ENCODE measurements at regions not wholly inside any gene's neighbourhood (a gene's known extent, or its start where the extent isn't known, plus 50 kb on each side); places are given as distances from the start of the nearest gene placed in this dataset.
"Not testable (repeated sequence)": the region's sequence is repeated elsewhere in the genome, so short reads cannot be mapped to it uniquely, and the experiment has no call there.

GRCh38 chr4:13912966-13913365 is 285.4 kb upstream of the BOD1L1 start:
- H3K4me3 ChIP-seq, result no peak overlapping the region
- H3K27ac ChIP-seq, result no peak overlapping the region
- H3K27me3 ChIP-seq, result no peaks in the 10 kb centered on the region
- no peaks in the 10 kb centered on the region for H4K20me1 ChIP-seq
- TF ChIP-seq Cebpa-rat (IDR thresholded peaks at IDR 0.05), result no peak
- no peak overlapping the region for H3K4me2 ChIP-seq
- H3K4me1 ChIP-seq, result no peaks in the 10 kb centered on the region
- no peaks in the 10 kb centered on the region for H3K9me3 ChIP-seq (replicated peaks in 1 of 11)
- no peak overlapping the region for H3K9ac ChIP-seq
- H3K36me3 ChIP-seq, result no peaks in the 10 kb centered on the region

GRCh38 chr4:13917015-13917414 is 289.5 kb upstream of the BOD1L1 start:
- H3K27me3 ChIP-seq, result no peaks in the 10 kb centered on the region
- no peak overlapping the region for H3K4me3 ChIP-seq
- no peak overlapping the region for H3K9ac ChIP-seq
- H4K20me1 ChIP-seq, result no peaks in the 10 kb centered on the region
- H3K9me3 ChIP-seq (replicated peaks in 1 of 11), result no peaks in the 10 kb centered on the region
- no peak overlapping the region for H3K27ac ChIP-seq
- H3K4me1 ChIP-seq, result 0 out of 20 replicates have a peak, but pooled peaks cover 0 to 7% (median 0%) of the 10 kb centered on the region in 10 experiments
- TF ChIP-seq Cebpa-rat (IDR thresholded peaks at IDR 0.05), result no peak
- no peaks in the 10 kb centered on the region for H3K36me3 ChIP-seq
- H3K4me2 ChIP-seq, result no peak overlapping the region

DNA sequence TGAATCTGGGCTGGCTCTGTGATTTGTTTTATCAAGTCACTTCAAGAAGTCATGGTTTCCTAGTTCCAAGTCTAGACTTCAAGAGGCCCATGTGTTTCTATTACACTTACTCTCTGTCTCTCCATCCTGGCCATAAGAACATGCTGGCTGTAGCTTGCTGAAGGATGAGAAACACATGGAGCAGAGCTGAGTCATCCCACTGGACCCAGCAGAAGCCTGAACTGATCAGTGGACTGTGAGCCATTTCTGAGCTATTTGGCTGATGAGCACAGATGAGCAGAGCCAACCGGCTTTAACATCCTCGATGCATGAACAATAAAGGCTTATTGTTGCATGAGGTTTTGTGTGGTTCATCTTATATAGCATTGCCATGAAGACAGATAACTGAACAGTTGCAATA is 290.6 kb upstream of the BOD1L1 start:
- Histone ChIP-seq H3K27me3 (no peaks in the 10 kb centered on the region), H3K9ac (no peak overlapping the region), H3K4me3 (no peak overlapping the region), H3K4me1 (0 out of 20 replicates have a peak, but pooled peaks cover 0 to 7% (median 0%) of the 10 kb centered on the region in 10 experiments), H3K4me2 (no peak overlapping the region), H4K20me1 (no peaks in the 10 kb centered on the region), H3K9me3 (replicated peaks in 1 of 11) (no peaks in the 10 kb centered on the region), H3K27ac (no peak overlapping the region), H3K36me3 (no peaks in the 10 kb centered on the region)
- no peak for TF ChIP-seq Cebpa-rat (IDR thresholded peaks at IDR 0.05)

- Histone ChIP-seq H4K20me1 (no peaks in the 10 kb centered on the region), H3K4me1 (0 out of 20 replicates have a peak, but pooled peaks cover 0 to 7% (median 0%) of the 10 kb centered on the region in 10 experiments), H3K27me3 (no peaks in the 10 kb centered on the region), H3K9ac (no peak overlapping the region), H3K36me3 (no peaks in the 10 kb centered on the region), H3K27ac (no peak overlapping the region), H3K9me3 (replicated peaks in 1 of 11) (no peaks in the 10 kb centered on the region), H3K4me2 (no peak overlapping the region), H3K4me3 (no peak overlapping the region)
- TF ChIP-seq Cebpa-rat (IDR thresholded peaks at IDR 0.05), result no peak
These were observed 291.5 kb upstream of the BOD1L1 start for GRCh38 chr4:13918991-13919441.

DNA sequence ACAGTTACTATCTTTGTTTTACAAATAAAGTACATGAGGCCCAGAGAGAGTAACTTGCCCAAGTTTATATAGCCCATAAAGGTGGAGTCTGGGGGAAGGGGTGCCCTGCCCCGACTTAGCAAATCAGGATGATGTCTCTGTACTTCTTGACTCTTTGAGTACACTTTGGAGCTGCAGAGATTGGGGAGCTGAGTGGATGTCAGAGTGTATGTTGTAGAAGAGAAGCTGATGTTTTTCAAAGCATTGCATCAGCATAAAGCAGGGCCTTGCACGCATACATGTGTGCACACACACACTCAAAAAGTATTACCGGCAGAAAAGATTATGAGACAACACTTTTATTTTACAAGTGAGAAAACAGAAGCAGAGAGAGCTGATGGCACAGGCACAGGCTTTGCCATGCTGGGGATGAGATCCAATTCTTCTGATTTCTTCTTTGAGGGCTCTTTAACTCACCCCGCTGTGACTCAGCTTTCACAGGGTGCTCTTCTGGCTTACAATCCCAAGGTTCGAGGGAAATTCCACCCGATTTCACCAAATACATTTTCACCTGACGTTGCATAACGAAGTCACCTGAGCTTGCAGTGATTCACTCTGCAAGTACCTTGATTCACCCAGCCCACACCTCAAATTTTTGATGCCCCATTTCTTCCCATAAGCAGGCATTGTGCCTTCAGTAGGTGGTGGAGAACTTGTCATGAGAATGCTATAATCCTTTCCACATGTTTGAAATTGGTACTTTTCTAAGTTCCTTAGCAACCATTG is 292.8 kb upstream of the BOD1L1 start:
- Histone ChIP-seq H3K27ac (peak overlapping the region in 1 of 11 experiments; percentile 40; a peak in 1 of 22 replicates), H4K20me1 (no peaks in the 10 kb centered on the region), H3K9ac (no peak overlapping the region), H3K4me1 (0 out of 20 replicates have a peak, but pooled peaks cover 0 to 7% (median 0%) of the 10 kb centered on the region in 10 experiments), H3K4me3 (no peak overlapping the region), H3K36me3 (no peaks in the 10 kb centered on the region), H3K27me3 (no peaks in the 10 kb centered on the region), H3K4me2 (no peak overlapping the region), H3K9me3 (replicated peaks in 1 of 11) (no peaks in the 10 kb centered on the region)
- no peak for TF ChIP-seq Cebpa-rat (IDR thresholded peaks at IDR 0.05)

GRCh38 chr4:13920901-13921300 is 293.4 kb upstream of the BOD1L1 start:
- no peak overlapping the region for H3K4me3 ChIP-seq
- H3K9ac ChIP-seq, result no peak overlapping the region
- 0 out of 20 replicates have a peak, but pooled peaks cover 0 to 7% (median 0%) of the 10 kb centered on the region in 10 experiments for H3K4me1 ChIP-seq
- TF ChIP-seq Cebpa-rat (IDR thresholded peaks at IDR 0.05), result no peak
- peak overlapping the region in 1 of 11 experiments; percentile 40; a peak in 1 of 22 replicates for H3K27ac ChIP-seq
- H3K27me3 ChIP-seq, result no peaks in the 10 kb centered on the region
- no peak overlapping the region for H3K4me2 ChIP-seq
- H4K20me1 ChIP-seq, result no peaks in the 10 kb centered on the region
- no peaks in the 10 kb centered on the region for H3K36me3 ChIP-seq
- no peaks in the 10 kb centered on the region for H3K9me3 ChIP-seq (replicated peaks in 1 of 11)

- Histone ChIP-seq H3K9me3 (replicated peaks in 1 of 11) (peaks cover 0 to 3% (median 0%) of the 10 kb centered on the region in 11 experiments; a peak in 3 of 22 replicates), H3K9ac (no peak overlapping the region), H4K20me1 (no peaks in the 10 kb centered on the region), H3K36me3 (no peaks in the 10 kb centered on the region), H3K27ac (no peak overlapping the region), H3K4me2 (no peak overlapping the region), H3K27me3 (no peaks in the 10 kb centered on the region), H3K4me3 (no peak overlapping the region), H3K4me1 (0 out of 20 replicates have a peak, but pooled peaks cover 0 to 7% (median 0%) of the 10 kb centered on the region in 10 experiments)
- no peak for TF ChIP-seq Cebpa-rat (IDR thresholded peaks at IDR 0.05)
These were observed 294.3 kb upstream of the BOD1L1 start for GRCh38 chr4:13921805-13922204.

DNA sequence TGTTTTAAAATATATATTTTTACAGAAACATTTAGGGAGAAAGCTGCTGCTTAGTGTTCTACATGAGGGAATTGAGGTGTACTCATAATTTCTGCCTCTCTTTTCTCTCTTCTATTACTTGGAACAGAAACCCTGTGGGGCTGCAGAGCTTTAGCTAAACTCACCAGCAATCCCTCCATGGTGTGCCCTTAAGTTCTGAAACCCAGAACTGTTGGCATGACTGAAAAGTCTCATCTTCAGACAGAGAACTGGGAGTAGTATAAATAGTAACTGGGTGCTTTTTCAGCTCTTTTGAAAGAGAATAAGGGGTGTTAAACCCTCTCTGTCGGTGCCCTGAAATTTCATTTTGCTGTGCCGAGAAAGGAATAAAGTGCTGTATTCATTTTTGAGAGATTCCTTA is 294.9 kb upstream of the BOD1L1 start:
- Histone ChIP-seq H3K4me2 (no peak overlapping the region), H3K4me1 (0 out of 20 replicates have a peak, but pooled peaks cover 0 to 7% (median 0%) of the 10 kb centered on the region in 10 experiments), H3K9me3 (replicated peaks in 1 of 11) (peaks cover 0 to 6% (median 0%) of the 10 kb centered on the region in 11 experiments; a peak in 3 of 22 replicates), H4K20me1 (no peaks in the 10 kb centered on the region), H3K4me3 (no peak overlapping the region), H3K9ac (no peak overlapping the region), H3K27me3 (no peaks in the 10 kb centered on the region), H3K27ac (no peak overlapping the region), H3K36me3 (no peaks in the 10 kb centered on the region)
- no peak for TF ChIP-seq Cebpa-rat (IDR thresholded peaks at IDR 0.05)

DNA sequence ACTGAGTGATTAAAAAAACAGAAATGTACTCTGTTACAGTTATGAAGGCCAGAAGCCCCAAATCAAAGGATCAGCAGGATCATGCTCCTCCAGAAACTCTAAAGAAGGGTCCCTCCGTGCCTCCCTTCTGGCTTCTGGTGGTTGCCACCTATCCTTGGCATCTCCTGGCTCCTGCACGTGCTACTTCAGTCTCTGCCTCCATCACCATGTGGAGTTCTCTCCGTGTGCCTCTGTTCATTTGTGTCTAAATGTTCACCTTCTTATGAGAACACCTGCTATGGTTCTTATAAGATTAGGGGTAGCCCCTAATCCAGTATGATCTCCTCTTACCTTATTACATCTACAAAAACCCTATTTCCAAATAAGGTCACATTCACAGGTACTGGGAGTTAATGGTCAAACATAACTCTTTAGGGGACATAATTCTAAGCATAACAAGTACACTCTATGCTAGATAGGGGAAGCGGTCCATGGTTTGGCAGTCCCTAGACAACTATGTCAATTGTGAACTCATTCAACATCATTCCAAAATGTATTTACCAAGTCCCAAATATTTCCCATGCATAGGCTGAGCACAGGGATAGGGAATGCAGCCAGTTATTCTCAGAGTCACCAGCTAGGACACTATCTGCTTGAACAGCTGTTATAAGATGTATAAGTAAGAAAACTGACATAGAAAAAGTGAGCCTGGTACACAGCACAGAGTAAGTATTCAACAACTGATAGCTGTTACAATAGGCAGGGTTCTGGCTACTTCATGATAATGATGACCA is 295.5 kb upstream of the BOD1L1 start:
- H3K27me3 ChIP-seq, result no peaks in the 10 kb centered on the region
- no peaks in the 10 kb centered on the region for H4K20me1 ChIP-seq
- no peak for TF ChIP-seq Cebpa-rat (IDR thresholded peaks at IDR 0.05)
- H3K36me3 ChIP-seq, result no peaks in the 10 kb centered on the region
- peaks cover 0 to 6% (median 0%) of the 10 kb centered on the region in 11 experiments; a peak in 3 of 22 replicates for H3K9me3 ChIP-seq (replicated peaks in 1 of 11)
- no peak overlapping the region for H3K4me3 ChIP-seq
- no peak overlapping the region for H3K4me2 ChIP-seq
- no peak overlapping the region for H3K9ac ChIP-seq
- H3K4me1 ChIP-seq, result 0 out of 20 replicates have a peak, but pooled peaks cover 0 to 7% (median 0%) of the 10 kb centered on the region in 10 experiments
- H3K27ac ChIP-seq, result no peak overlapping the region

DNA sequence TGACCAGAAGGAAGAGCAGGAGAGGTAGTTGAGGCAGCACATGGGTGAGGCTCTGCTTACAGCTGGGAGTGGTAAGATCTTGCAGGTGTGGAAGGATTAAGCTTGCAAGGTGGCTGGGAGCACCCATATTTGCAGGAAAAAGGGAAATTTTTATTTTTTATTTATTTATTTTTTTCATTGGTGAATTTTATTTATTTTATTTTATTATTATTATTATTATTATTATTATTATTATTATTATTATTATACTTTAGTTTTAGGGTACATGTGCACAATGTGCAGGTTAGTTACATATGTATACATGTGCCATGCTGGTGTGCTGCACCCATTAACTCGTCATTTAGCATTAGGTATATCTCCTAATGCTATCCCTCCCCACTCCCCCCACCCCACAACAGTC is 297.4 kb upstream of the BOD1L1 start:
- not testable (repeated sequence) for H3K4me2 ChIP-seq; H3K27me3 ChIP-seq; H3K27ac ChIP-seq; H4K20me1 ChIP-seq; H3K9ac ChIP-seq; H3K4me3 ChIP-seq; H3K4me1 ChIP-seq; H3K36me3 ChIP-seq; H3K9me3 ChIP-seq (replicated peaks in 1 of 11)

Data from BLaER1 treated with 17β-estradiol and CSF1 and Interleukin-3, amounts not matched to agents 10 nM and 100 nM (cell line).